K562 (cell line): ENCODE measurements at regions not wholly inside any gene's neighbourhood (a gene's known extent, or its start where the extent isn't known, plus 50 kb on each side); places are given as distances from the start of the nearest gene placed in this dataset.

Experiments used
- ATAC-seq: fragments of 200-7000 bp; cut with Tn5 transposase; 3 replicates; pipeline ENCODE4 v1.9.1; 2020; ENCODE audit warnings: moderate library complexity
- BruUV-seq: library from RNA; stranded (reverse); fragments of 400-500 nt; replicated peaks from 2 replicates; lab custom pipeline; 2021; lab: Mats Ljungman, UMichigan
- CTCF ChIA-PET: fragments of 300-600 bp; formaldehyde crosslinking; extraction: SDS; loops from one replicate; lab custom pipeline; 2021; ENCODE audit warnings: low intra/inter-chr PET ratio; lab: Yijun Ruan, JAX
- POLR2A ChIA-PET: fragments of 300-600, 350-650 bp; sonication (Branson Sonifier 250); formaldehyde crosslinking; extraction: SDS; loops from one replicate; lab custom pipeline; 2021; ENCODE audit warnings: antibody characterized with exemption, inconsistent platforms; lab: Yijun Ruan, JAX
- DNase-seq, 4 experiments: peaks; one replicate each; pipeline versions ENCODE4 v3.0.0 to v3.0.0-alpha.2; 2011 to 2018; ENCODE audit warnings: low spot score in 3 of 4, mixed read lengths in 3 of 4; ENCODE audit errors: extremely low read depth in 1 of 4
- FAIRE-seq: peaks from 2 replicates; lab custom pipeline; 2011; peaks lifted over from hg19 to GRCh38; lab: Jason Lieb, UNC
- H2AFZ ChIP-seq: 2 replicates; pipeline ENCODE4 v1.6.0; 2011; ENCODE audit warnings: low read depth, low read length, control low read depth, inconsistent platforms
- H3K27ac ChIP-seq: fragments of 200-600 bp; 3 replicates; pipeline ENCODE4 v1.8.0; 2011; ENCODE audit warnings: low read depth, mild to moderate bottlenecking, control low read depth, inconsistent platforms, low read length, moderate library complexity, mixed read lengths; ENCODE audit errors: extremely low read depth
- H3K27me3 ChIP-seq, 2 experiments: fragments of 300-600 bp in 1 of 2; 2 replicates in 1 of 2; 3 replicates in 1 of 2; pipeline versions ENCODE4 v1.6.0 to v1.8.0; 2011; ENCODE audit warnings: inconsistent platforms in 2 of 2, low read length in 2 of 2, mild to moderate bottlenecking in 1 of 2, mixed read lengths in 1 of 2, moderate library complexity in 1 of 2; ENCODE audit not compliant: control insufficient read depth in 2 of 2, insufficient read depth in 2 of 2
- H3K36me3 ChIP-seq: fragments of 300-600 bp; 3 replicates; pipeline ENCODE4 v1.8.0; 2011; ENCODE audit warnings: mild to moderate bottlenecking, low read length, inconsistent platforms; ENCODE audit not compliant: control insufficient read depth, insufficient read depth
- H3K4me1 ChIP-seq, 2 experiments: fragments of 200-600 bp in 1 of 2; replicated peaks in 1 of 2; 2 replicates in 1 of 2; 3 replicates in 1 of 2; pipeline versions ENCODE4 v1.5.1 to v1.8.0; 2011; ENCODE audit warnings: inconsistent platforms in 2 of 2, low read length in 2 of 2, mild to moderate bottlenecking in 1 of 2, mixed read lengths in 1 of 2, moderate library complexity in 1 of 2; ENCODE audit not compliant: control insufficient read depth in 2 of 2, insufficient read depth in 2 of 2
- H3K4me2 ChIP-seq: 2 replicates; pipeline ENCODE4 v1.6.1; 2011; ENCODE audit warnings: low read length, control low read depth, inconsistent platforms, mixed read lengths; ENCODE audit not compliant: insufficient read depth
- H3K4me3 ChIP-seq: fragments of 200-600 bp; sonication (generic), shearing (Covaris generic); 2 replicates; pipeline ENCODE4 v1.5.1; 2016; ENCODE audit warnings: control low read depth, inconsistent platforms
- H3K79me2 ChIP-seq: fragments of 200-600 bp; 3 replicates; pipeline ENCODE4 v1.8.0; 2011; ENCODE audit warnings: low read length, inconsistent platforms; ENCODE audit not compliant: control insufficient read depth, insufficient read depth
- H3K9ac ChIP-seq, 2 experiments: 2 replicates each; pipeline versions ENCODE4 v1.6.0 to v1.6.1; 2011; ENCODE audit warnings: low read depth in 2 of 2, low read length in 2 of 2, control low read depth in 1 of 2, inconsistent platforms in 1 of 2, mild to moderate bottlenecking in 1 of 2, mixed read lengths in 1 of 2; ENCODE audit not compliant: insufficient read depth in 1 of 2
- H3K9me1 ChIP-seq: one replicate; pipeline ENCODE4 v1.6.0; 2011; ENCODE audit warnings: inconsistent platforms, mild to moderate bottlenecking, low read length, moderate library complexity; ENCODE audit not compliant: control insufficient read depth, insufficient read depth
- H3K9me3 ChIP-seq: replicated peaks from 2 replicates; pipeline ENCODE4 v1.5.1; 2011; ENCODE audit warnings: low read depth, low read length, inconsistent platforms; ENCODE audit not compliant: control insufficient read depth, insufficient read depth
- H4K20me1 ChIP-seq: replicated peaks from 2 replicates; pipeline ENCODE4 v1.6.1; 2011; ENCODE audit warnings: low read length, inconsistent platforms, mixed read lengths; ENCODE audit not compliant: control insufficient read depth, insufficient read depth
- BDP1 ChIP-seq: IDR thresholded peaks from 3 replicates; pipeline ENCODE4 v1.6.1; 2011; ENCODE audit not compliant: insufficient read length, insufficient read depth
- ETS2 ChIP-seq: IDR thresholded peaks from 2 replicates; pipeline ENCODE4 v1.6.1; 2016; ENCODE audit warnings: borderline replicate concordance, missing genetic modification characterization, mild to moderate bottlenecking, moderate library complexity, missing compliant biosample characterization; ENCODE audit not compliant: poor library complexity, severe bottlenecking
- GATAD2B ChIP-seq: fragments of 450-650 bp; IDR thresholded peaks from 2 replicates; pipeline ENCODE4 v1.6.1; 2017; ENCODE audit warnings: mild to moderate bottlenecking, borderline replicate concordance
- HSF4 ChIP-seq: fragments of 250-450 bp; sonication (Bioruptor Pico); IDR thresholded peaks from 2 replicates; pipeline ENCODE4 v2.1.2; 2022; ENCODE audit warnings: mild to moderate bottlenecking, moderate library complexity, borderline replicate concordance
- KHSRP ChIP-seq: fragments of 450-650 bp; IDR thresholded peaks from 2 replicates; pipeline ENCODE4 v1.6.1; 2017
- MTF1 ChIP-seq: fragments of 250-450 bp; sonication (Bioruptor Pico); IDR thresholded peaks from 2 replicates; pipeline ENCODE4 v1.9.0; 2021; ENCODE audit warnings: moderate library complexity, mild to moderate bottlenecking, inconsistent platforms, borderline replicate concordance
- NBN ChIP-seq: fragments of 450-650 bp; IDR thresholded peaks from 2 replicates; pipeline ENCODE4 v1.6.1; 2016; ENCODE audit warnings: low read depth, mild to moderate bottlenecking
- NR2F6 ChIP-seq: fragments of 450-650 bp; formaldehyde crosslinking; IDR thresholded peaks from 2 replicates; pipeline ENCODE4 v1.4.0; 2020; ENCODE audit warnings: mild to moderate bottlenecking
- OTX1 ChIP-seq: fragments of 450-650 bp; formaldehyde crosslinking; IDR thresholded peaks from 2 replicates; pipeline ENCODE4 v1.4.0; 2022; ENCODE audit warnings: mild to moderate bottlenecking
- TCF3 ChIP-seq: sonication (generic); formaldehyde crosslinking; IDR thresholded peaks from 2 replicates; pipeline ENCODE4 v1.4.0; 2020; ENCODE audit warnings: mild to moderate bottlenecking, missing genetic modification reagents
- TRIM28 ChIP-seq: fragments of 450-650 bp; IDR thresholded peaks from 2 replicates; pipeline ENCODE4 v1.6.1; 2017
- U2AF2 ChIP-seq: fragments of 200-400 bp; formaldehyde crosslinking; optimal IDR thresholded peaks from 2 replicates; pipeline ENCODE3; 2017; ENCODE audit warnings: low read depth, mild to moderate bottlenecking, low read length
- WGBS: fragments of 100-300 bp; shearing (Covaris generic); methylation state at CpG from one replicate; pipeline ENCODE4 v1.1.6; 2016; ENCODE audit warnings: low coverage, mixed read lengths; ENCODE audit not compliant: insufficient coverage; ENCODE audit errors: missing lambda C conversion rate; 5-methylcytosine and 5-hydroxymethylcytosine counted together
- in situ Hi-C: fragments of 300-500 bp; cut with MboI; formaldehyde crosslinking; loops from 4 replicates; pipeline ENCODE4 v1.15.0; 2018; ENCODE audit warnings: inconsistent platforms, mixed read lengths
- intact Hi-C: fragments of 100-400 bp; cut with micrococcal nuclease; formaldehyde crosslinking; loops from 2 replicates; pipeline ENCODE4 v1.14.2; 2022
- TF ChIP-seq, protein P1 (sequence below): fragments of 250-450 bp; sonication (Bioruptor Pico); IDR thresholded peaks from 2 replicates; pipeline ENCODE4 v1.9.0; 2021; ENCODE audit warnings: mild to moderate bottlenecking, inconsistent platforms

DNA sequence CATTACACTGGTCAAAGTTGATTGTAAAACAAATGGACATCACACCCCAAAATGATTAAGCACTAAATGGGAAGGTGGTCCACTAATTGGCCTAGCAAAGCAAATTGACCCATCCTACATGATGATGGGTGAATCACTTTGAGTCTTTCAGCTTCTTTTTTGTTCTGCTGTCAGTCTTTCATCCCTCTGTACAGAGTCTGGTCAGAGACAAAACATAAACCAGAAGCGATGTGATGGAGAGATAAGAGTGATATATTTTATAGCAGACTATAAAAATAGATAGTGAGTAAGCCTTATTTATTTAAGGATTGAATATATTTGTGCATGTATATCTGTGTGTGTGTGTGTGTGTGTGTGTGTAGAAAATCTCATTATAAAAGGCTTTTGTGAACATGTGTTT lies 618.4 kb upstream of the SOX9 start (continued):
- TF ChIP-seq TRIM28 = no peak
- TF ChIP-seq NR2F6 (CRISPR knock-in tag) = no peak

DNA sequence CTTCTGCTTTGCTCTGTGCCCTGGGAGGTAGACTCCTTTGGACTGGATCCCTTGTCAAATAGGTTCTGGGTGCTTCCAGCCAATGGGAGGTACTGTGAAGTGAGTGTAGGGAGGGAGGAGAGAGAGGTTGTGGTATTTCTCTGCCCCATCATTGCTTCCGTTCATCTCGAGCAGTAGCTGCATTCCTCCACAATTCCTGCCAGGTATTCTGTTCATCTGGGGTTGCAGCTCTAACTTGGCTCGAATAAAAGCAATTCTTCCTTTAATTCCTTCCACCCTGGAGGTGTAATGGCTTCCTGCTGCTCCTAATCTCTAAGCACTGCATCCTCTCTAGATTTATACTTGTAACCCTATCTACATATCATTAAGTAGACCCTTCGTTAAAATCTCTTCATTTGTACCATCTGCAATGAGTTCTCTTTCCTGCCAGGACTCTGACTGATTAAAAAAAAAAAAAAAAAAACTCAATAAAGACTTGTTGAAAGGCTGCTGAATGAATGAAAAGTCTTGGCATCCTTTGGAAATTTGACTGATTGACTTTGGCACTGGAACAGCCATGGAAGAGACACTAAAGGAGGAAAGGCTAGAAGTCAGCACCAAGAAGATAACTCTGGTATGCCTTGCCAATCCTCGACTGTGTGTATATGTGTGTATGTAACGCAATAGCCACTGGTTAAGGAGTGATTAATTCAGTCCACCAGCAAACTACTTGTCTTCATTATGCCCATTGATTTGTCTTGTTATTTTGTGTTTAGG lies 616.9 kb upstream of the SOX9 start:
- in situ Hi-C loops = no loop called here
- FAIRE-seq = no peak
- no TSS peak for BruUV-seq

More for the DNA sequence above, 616.9 kb upstream of the SOX9 start:
- no peak overlapping the region for H3K27ac ChIP-seq
- TF ChIP-seq OTX1 (CRISPR knock-in tag) (no peak), ETS2 (tag) (no peak), TCF3 (no peak), BDP1 (no peak), NBN (no peak), U2AF2 (no peak), HSF4 (CRISPR knock-in tag) (no peak), KHSRP (no peak), GATAD2B (no peak), MTF1 (CRISPR knock-in tag) (no peak)
- TF ChIP-seq, protein P1, sequence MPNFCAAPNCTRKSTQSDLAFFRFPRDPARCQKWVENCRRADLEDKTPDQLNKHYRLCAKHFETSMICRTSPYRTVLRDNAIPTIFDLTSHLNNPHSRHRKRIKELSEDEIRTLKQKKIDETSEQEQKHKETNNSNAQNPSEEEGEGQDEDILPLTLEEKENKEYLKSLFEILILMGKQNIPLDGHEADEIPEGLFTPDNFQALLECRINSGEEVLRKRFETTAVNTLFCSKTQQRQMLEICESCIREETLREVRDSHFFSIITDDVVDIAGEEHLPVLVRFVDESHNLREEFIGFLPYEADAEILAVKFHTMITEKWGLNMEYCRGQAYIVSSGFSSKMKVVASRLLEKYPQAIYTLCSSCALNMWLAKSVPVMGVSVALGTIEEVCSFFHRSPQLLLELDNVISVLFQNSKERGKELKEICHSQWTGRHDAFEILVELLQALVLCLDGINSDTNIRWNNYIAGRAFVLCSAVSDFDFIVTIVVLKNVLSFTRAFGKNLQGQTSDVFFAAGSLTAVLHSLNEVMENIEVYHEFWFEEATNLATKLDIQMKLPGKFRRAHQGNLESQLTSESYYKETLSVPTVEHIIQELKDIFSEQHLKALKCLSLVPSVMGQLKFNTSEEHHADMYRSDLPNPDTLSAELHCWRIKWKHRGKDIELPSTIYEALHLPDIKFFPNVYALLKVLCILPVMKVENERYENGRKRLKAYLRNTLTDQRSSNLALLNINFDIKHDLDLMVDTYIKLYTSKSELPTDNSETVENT (CRISPR knock-in tag) = no peak
- TF ChIP-seq, all 486 proteins: peak for 0
- no peaks in the 10 kb centered on the region for H3K27me3 ChIP-seq
- no peak overlapping the region for H3K4me2 ChIP-seq
- H3K9me3 ChIP-seq = no peaks in the 10 kb centered on the region
- no peaks in the 10 kb centered on the region for H4K20me1 ChIP-seq
- intact Hi-C loops = no loop called here
- DNase-seq (no peak), ATAC-seq (no peak)
- H3K9ac ChIP-seq = no peak overlapping the region
- no peaks in the 10 kb centered on the region for H3K79me2 ChIP-seq
- CTCF ChIA-PET = no interaction called here
- H3K4me3 ChIP-seq = no peak overlapping the region
- H3K4me1 ChIP-seq = no peaks in the 10 kb centered on the region
- H3K9me1 ChIP-seq = no peaks in the 10 kb centered on the region
- no peaks in the 10 kb centered on the region for H3K36me3 ChIP-seq
- H2AFZ ChIP-seq = no peak overlapping the region
- POLR2A ChIA-PET = no interaction called here
- WGBS = 1% methylated on average over 6 of the region's 6 CpGs
